Activated CD8-positive, alpha-beta T cell treated with anti-CD3 and anti-CD28 coated beads for 36 hours (primary cell): ENCODE measurements at regions not wholly inside any gene's neighbourhood (a gene's known extent, or its start where the extent isn't known, plus 50 kb on each side); places are given as distances from the start of the nearest gene placed in this dataset.

Experiments used
- ATAC-seq: fragments of 200-7000 bp; cut with Tn5 transposase; one replicate; pipeline ENCODE4 v1.10.0; 2021; ENCODE audit warnings: mild to moderate bottlenecking, moderate library complexity
- CTCF ChIA-PET: fragments of 350-600 bp; sonication (Branson Sonifier 250); formaldehyde crosslinking; loops from one replicate; lab custom pipeline; 2021; ENCODE audit warnings: antibody characterized with exemption; lab: Charles Lee
- POLR2A ChIA-PET: fragments of 350-600 bp; sonication (Branson Sonifier 250); formaldehyde crosslinking; loops from one replicate; lab custom pipeline; 2021; ENCODE audit warnings: antibody characterized with exemption; lab: Charles Lee
- DNase-seq: peaks from one replicate; pipeline ENCODE4 v3.0.0-alpha.2; 2020
- H3K27ac Mint-ChIP-seq: one replicate; pipeline ENCODE4 v1.8.0; 2021; ENCODE audit warnings: mild to moderate bottlenecking, mixed read lengths
- H3K27me3 Mint-ChIP-seq: one replicate; pipeline ENCODE4 v1.8.0; 2021; ENCODE audit warnings: mixed read lengths
- H3K36me3 Mint-ChIP-seq: one replicate; pipeline ENCODE4 v1.8.0; 2021; ENCODE audit warnings: low read depth, mixed read lengths
- H3K4me1 Mint-ChIP-seq: one replicate; pipeline ENCODE4 v1.8.0; 2021; ENCODE audit warnings: low read depth, mixed read lengths
- H3K4me3 Mint-ChIP-seq: one replicate; pipeline ENCODE4 v1.8.0; 2021; ENCODE audit warnings: mild to moderate bottlenecking, moderate library complexity, mixed read lengths
- H3K9me3 Mint-ChIP-seq: one replicate; pipeline ENCODE4 v1.8.0; 2021; ENCODE audit warnings: mixed read lengths
- CTCF ChIP-seq: fragments of 200-600 bp; IDR thresholded peaks from one replicate; pipeline ENCODE4 v1.8.0; 2022; ENCODE audit warnings: antibody characterized with exemption, mild to moderate bottlenecking
- intact Hi-C: fragments of 100-400 bp; cut with micrococcal nuclease; formaldehyde crosslinking; loops from one replicate; pipeline ENCODE4 v1.10.0; 2022

GRCh38 chr7:142476077-142476476 is 218.2 kb upstream of the PRSS58 start:
- DNase-seq (no peak), ATAC-seq (no peak)
- peaks cover 59% of the 10 kb centered on the region for H3K4me1 Mint-ChIP-seq
- H3K4me3 Mint-ChIP-seq: no peak overlapping the region
- ChIA-PET CTCF (interaction anchor here (1.2 to 26.6 kb wide), 4 partner anchors 10 to 45 kb away, joined by 3 to 513 read pairs (median 6); no protein-coding TSS in a partner anchor), POLR2A (no interaction called here)
- H3K9me3 Mint-ChIP-seq: no peaks in the 10 kb centered on the region
- no peak overlapping the region for H3K27ac Mint-ChIP-seq
- intact Hi-C loops: loop anchor here (2.0 kb wide), 1 partner anchor 39 kb away; no protein-coding TSS in a partner anchor
- H3K27me3 Mint-ChIP-seq: no peaks in the 10 kb centered on the region
- TF ChIP-seq CTCF: no peak
- H3K36me3 Mint-ChIP-seq: no peaks in the 10 kb centered on the region

GRCh38 chr7:142471820-142472219 is 214.0 kb upstream of the PRSS58 start:
- intact Hi-C loops: no loop called here
- H3K9me3 Mint-ChIP-seq: no peaks in the 10 kb centered on the region
- peaks cover 54% of the 10 kb centered on the region for H3K4me1 Mint-ChIP-seq
- CTCF ChIA-PET: interaction anchor here (0.9 to 26.6 kb wide), 3 partner anchors 8 to 44 kb away, joined by 3 to 513 read pairs (median 513); no protein-coding TSS in a partner anchor
- no peaks in the 10 kb centered on the region for H3K27me3 Mint-ChIP-seq
- ATAC-seq (no peak), DNase-seq (no peak)
- H3K27ac Mint-ChIP-seq: no peak overlapping the region
- POLR2A ChIA-PET: no interaction called here
- no peak for TF ChIP-seq CTCF
- no peaks in the 10 kb centered on the region for H3K36me3 Mint-ChIP-seq
- no peak overlapping the region for H3K4me3 Mint-ChIP-seq

- Mint-ChIP-seq H3K27ac (no peak overlapping the region), H3K9me3 (no peaks in the 10 kb centered on the region), H3K27me3 (no peaks in the 10 kb centered on the region), H3K36me3 (no peaks in the 10 kb centered on the region), H3K4me3 (no peak overlapping the region), H3K4me1 (peaks cover 42% of the 10 kb centered on the region)
- intact Hi-C loops: no loop called here
- DNase-seq: no peak
- TF ChIP-seq CTCF: no peak
- no peak for ATAC-seq
- ChIA-PET POLR2A (no interaction called here), CTCF (interaction anchor here (1.3 to 26.6 kb wide), 3 partner anchors 7 to 27 kb away, joined by 5 to 513 read pairs (median 513); no protein-coding TSS in a partner anchor)
Observed at GRCh38 chr7:142470544-142470830, 212.6 kb upstream of the PRSS58 start.

- H3K27me3 Mint-ChIP-seq: no peaks in the 10 kb centered on the region
- peak overlapping the region; percentile 7 for H3K4me3 Mint-ChIP-seq
- ATAC-seq (no peak), DNase-seq (no peak)
- ChIA-PET POLR2A (no interaction called here), CTCF (interaction anchor here (1.3 to 26.6 kb wide), 3 partner anchors 7 to 27 kb away, joined by 5 to 513 read pairs (median 513); no protein-coding TSS in a partner anchor)
- no peaks in the 10 kb centered on the region for H3K9me3 Mint-ChIP-seq
- H3K36me3 Mint-ChIP-seq: no peaks in the 10 kb centered on the region
- intact Hi-C loops: no loop called here
- TF ChIP-seq CTCF: no peak
- peaks cover 40% of the 10 kb centered on the region for H3K4me1 Mint-ChIP-seq
- H3K27ac Mint-ChIP-seq: no peak overlapping the region
Observed at GRCh38 chr7:142469696-142470543, 212.1 kb upstream of the PRSS58 start.
